ENCODE measurements at regions not wholly inside any gene's neighbourhood (a gene's known extent, or its start where the extent isn't known, plus 50 kb on each side); places are given as distances from the start of the nearest gene placed in this dataset.

DNA sequence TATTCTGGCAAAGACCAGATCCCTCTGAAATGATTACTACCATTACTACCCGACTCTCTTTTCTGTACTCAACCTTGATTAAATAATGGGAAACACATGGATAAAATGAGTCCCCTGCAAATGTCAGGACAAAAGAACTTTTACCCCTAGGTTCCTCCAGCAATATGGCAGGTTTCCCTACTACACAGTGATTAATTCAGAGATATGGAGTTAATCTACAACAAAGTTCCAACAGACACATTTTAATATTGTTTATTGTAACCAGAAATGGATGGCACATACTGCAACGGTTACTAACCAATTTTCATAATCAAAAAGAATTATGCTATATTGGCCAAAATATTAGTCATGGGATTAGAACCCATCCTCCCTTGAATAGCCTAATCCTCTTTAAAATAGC is 294.8 kb downstream of the ATPSCKMT start:
- Histone ChIP-seq H3K4me3 (no peak overlapping the region), H3K9me3 (no peaks in the 10 kb centered on the region), H3K27me3 (no peaks in the 10 kb centered on the region), H3K36me3 (no peaks in the 10 kb centered on the region), H3K4me1 (no peaks in the 10 kb centered on the region), H3K27ac (no peak overlapping the region)
- intact Hi-C loops (cut with DNase I; ENCODE audit: low total_unique reads) = no loop called here
- no peak for DNase-seq
- TF ChIP-seq, protein P1, sequence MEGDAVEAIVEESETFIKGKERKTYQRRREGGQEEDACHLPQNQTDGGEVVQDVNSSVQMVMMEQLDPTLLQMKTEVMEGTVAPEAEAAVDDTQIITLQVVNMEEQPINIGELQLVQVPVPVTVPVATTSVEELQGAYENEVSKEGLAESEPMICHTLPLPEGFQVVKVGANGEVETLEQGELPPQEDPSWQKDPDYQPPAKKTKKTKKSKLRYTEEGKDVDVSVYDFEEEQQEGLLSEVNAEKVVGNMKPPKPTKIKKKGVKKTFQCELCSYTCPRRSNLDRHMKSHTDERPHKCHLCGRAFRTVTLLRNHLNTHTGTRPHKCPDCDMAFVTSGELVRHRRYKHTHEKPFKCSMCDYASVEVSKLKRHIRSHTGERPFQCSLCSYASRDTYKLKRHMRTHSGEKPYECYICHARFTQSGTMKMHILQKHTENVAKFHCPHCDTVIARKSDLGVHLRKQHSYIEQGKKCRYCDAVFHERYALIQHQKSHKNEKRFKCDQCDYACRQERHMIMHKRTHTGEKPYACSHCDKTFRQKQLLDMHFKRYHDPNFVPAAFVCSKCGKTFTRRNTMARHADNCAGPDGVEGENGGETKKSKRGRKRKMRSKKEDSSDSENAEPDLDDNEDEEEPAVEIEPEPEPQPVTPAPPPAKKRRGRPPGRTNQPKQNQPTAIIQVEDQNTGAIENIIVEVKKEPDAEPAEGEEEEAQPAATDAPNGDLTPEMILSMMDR (IDR thresholded peaks at IDR 0.05) = no peak
- no peak for TF ChIP-seq POLR2A (IDR thresholded peaks at IDR 0.05)

DNA sequence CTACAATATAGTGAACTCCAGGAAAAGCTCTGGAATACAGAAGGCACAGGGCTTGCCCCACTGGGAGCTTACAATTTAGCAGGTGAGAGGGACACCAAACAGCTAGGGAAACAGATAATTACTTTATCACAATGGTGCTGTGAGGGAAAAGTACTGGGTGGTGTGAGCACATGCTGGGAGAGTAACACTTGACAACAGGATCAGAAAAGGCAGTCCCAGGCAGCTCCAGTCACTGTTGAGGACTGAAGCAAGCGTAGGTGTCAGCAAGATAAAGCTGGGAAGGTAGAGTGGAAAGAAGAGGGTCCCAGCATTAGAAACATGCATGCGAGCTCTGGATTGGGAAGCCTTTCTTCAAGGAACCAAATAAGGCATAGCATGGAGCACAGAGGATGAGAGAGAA is 296.0 kb downstream of the ATPSCKMT start:
- intact Hi-C loops (cut with DNase I; ENCODE audit: low total_unique reads) = no loop called here
- DNase-seq = no peak
- no peak overlapping the region for H3K27ac ChIP-seq
- H3K27me3 ChIP-seq = no peaks in the 10 kb centered on the region
- no peak overlapping the region for H3K4me3 ChIP-seq
- H3K4me1 ChIP-seq = no peaks in the 10 kb centered on the region
- TF ChIP-seq, protein P1 (IDR thresholded peaks at IDR 0.05) = no peak
- no peak for TF ChIP-seq POLR2A (IDR thresholded peaks at IDR 0.05)
- H3K9me3 ChIP-seq = no peaks in the 10 kb centered on the region
- H3K36me3 ChIP-seq = no peaks in the 10 kb centered on the region

DNA sequence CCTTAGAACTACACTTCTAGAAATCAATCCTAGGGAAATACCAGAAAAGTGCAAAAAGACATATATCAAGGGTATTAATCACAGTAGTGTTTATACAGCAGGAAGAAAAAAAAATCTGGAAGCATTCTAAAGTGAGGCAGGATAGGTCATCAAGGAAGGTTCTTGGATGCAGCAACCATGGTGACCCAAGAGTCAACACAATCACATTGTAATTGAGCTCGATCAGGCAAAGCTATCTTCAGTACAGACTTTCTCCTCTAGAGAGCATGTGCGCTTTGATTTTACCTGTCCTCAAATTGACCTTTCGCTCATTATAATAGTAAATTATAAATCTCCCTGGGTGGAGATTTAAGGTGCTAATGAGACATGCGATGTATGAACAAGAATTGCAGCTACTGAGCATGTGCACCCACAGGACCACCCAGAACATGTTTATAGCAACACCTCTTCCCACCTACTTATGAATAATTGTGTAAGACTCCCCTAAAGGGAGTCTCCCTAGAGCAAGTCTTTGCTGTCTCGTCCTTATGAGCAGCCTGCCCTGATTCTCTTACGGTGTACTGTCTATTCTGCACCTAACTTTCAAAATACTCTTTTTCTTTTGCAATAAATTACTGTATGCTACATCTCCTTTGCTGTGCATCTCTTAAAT is 297.7 kb downstream of the ATPSCKMT start:
- no peak overlapping the region for H3K4me3 ChIP-seq
- H3K36me3 ChIP-seq = no peaks in the 10 kb centered on the region
- TF ChIP-seq POLR2A (IDR thresholded peaks at IDR 0.05) = no peak
- TF ChIP-seq, protein P1 (IDR thresholded peaks at IDR 0.05) = no peak
- no peaks in the 10 kb centered on the region for H3K4me1 ChIP-seq
- H3K27me3 ChIP-seq = no peaks in the 10 kb centered on the region
- no peaks in the 10 kb centered on the region for H3K9me3 ChIP-seq
- DNase-seq = no peak
- no peak overlapping the region for H3K27ac ChIP-seq
- intact Hi-C loops (cut with DNase I; ENCODE audit: low total_unique reads) = no loop called here

DNA sequence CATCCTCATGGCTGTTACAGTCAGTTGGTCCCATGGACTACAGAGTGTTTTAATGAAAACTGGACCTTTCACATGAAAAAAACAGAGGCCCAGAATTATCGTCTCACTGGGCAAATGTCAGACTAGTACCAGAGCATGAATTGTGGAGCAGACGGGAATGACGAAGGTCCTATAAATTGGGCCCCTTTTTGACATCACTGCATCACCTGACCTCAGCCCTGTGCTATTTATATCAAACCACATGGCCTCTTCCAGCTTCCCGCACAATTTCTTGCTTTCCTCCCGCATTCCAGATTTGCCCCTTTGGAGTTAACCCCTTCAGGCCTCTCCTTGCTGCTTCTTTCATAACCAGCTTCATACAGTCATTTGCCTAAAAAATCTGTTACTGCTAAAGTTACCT is 301.7 kb downstream of the ATPSCKMT start:
- Histone ChIP-seq H3K27ac (no peak overlapping the region), H3K4me1 (no peaks in the 10 kb centered on the region), H3K27me3 (no peaks in the 10 kb centered on the region), H3K9me3 (no peaks in the 10 kb centered on the region), H3K36me3 (no peaks in the 10 kb centered on the region), H3K4me3 (no peak overlapping the region)
- no peak for TF ChIP-seq POLR2A (IDR thresholded peaks at IDR 0.05)
- TF ChIP-seq, protein P1 (IDR thresholded peaks at IDR 0.05) = no peak
- intact Hi-C loops (cut with DNase I; ENCODE audit: low total_unique reads) = no loop called here
- no peak for DNase-seq

DNA sequence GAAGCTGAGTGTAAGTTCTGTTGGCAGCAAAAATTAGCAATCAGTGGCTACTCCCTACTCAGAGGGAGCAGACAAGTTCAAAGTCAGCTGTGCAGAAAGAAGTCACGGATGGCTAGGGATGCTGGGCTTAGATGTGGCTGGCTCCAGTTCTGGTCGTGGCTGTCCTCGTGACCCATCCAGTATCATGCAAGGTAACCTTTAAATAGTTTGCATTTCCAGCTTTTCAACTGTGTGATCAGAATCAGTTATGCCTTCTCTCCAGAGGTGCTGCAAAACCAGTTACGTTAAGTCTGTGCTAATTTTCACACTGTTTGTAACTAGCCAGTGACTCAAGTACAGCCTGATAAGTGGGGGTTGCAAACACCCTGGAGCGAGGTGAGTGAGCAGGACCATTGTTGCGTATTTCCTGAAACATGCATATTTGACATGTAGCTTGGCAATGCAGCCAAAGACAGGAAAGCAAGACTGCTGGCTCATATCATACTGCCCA is 302.4 kb downstream of the ATPSCKMT start:
- H3K27me3 ChIP-seq = no peaks in the 10 kb centered on the region
- no peaks in the 10 kb centered on the region for H3K4me1 ChIP-seq
- TF ChIP-seq POLR2A (IDR thresholded peaks at IDR 0.05) = no peak
- TF ChIP-seq, protein P1 (IDR thresholded peaks at IDR 0.05) = no peak
- intact Hi-C loops (cut with DNase I; ENCODE audit: low total_unique reads) = no loop called here
- no peaks in the 10 kb centered on the region for H3K9me3 ChIP-seq
- H3K36me3 ChIP-seq = no peaks in the 10 kb centered on the region
- H3K4me3 ChIP-seq = no peak overlapping the region
- DNase-seq = no peak
- H3K27ac ChIP-seq = no peak overlapping the region

Data from uterus (tissue), 3 donors.